Renal cortical epithelial cell (primary cell): ENCODE measurements at regions not wholly inside any gene's neighbourhood (a gene's known extent, or its start where the extent isn't known, plus 50 kb on each side); places are given as distances from the start of the nearest gene placed in this dataset.

Source experiments
- DNase-seq: peaks from one replicate; pipeline ENCODE4 v3.0.0-alpha.2; 2011; ENCODE audit warnings: low read depth

DNA sequence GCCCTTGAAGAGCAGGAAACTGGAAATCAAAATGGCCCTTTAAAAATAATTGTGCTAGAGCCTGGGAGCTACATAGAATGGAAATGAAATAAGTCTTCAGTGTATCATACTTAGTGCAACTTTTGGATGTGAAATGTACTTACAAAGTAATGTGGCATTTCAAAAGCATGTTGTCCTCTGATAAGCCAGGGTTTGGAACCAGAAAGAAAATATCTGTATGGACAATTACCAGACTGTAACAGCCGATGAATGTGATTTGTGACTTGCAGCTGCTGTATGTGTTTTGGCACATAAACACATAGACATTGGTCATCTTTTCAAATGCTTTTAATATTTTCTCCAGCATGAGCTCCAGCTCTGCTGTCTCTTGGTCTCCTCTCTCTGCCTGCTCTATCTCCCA, 546.4 kb downstream of the OMA1 start:
- DNase-seq = no peak

DNA sequence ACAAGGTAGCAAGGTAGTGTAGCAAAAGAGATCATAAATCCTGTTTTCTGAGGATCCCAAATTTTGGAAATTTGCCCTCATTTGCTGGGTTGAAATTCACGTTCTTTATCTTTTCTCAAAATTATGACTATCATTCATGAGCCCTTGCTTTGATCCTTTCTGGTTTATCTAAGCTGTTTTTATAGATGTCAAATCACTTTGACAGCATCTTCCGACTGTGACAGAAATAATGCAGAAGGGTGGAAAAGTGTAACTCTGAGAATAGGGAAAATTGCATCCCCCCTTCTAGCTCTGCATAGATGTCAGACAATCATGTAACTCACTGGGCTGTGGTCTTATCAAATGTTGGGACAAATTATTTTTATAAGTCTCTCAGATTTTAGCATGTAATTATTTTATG, 550.1 kb downstream of the OMA1 start:
- DNase-seq = no peak

DNA sequence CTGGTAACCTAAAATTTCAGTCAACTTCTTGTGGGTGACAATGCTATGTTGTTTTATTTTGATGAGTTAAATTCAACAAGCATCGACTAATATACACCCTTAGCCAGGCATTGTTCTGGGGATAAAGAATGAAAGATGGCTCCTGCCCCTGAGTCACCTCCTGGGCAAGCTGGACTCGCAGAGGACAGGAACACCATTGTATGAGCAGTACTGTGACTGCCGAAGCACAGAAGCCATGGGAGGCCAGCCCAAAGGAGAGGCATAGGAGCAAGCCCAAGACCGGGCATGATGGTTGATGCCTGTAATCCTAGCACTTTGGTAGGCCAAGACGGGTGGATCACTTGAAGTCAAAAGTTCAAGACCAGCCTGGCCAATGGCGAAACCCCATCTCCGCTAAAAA, 555.2 kb downstream of the OMA1 start:
- DNase-seq = no peak

DNA sequence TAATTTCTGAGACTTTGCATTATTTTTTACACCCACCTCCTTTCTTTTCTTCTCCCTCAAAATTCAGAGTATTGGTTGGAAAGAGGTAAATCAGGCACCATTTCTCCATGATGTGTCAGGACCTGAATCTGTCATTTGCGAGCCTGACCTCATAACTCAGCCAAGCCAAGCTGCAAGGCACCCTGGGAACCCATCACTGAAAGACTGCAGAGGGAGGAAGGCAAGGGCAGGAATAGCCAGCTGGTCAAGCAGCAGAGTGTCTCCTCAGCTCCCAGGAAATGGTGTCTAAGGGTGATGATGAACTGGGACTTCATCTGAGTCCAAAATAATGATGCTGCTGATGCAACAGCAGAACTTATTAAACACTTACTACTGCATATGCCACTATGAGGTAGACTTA, 556.6 kb downstream of the OMA1 start:
- DNase-seq = no peak

DNA sequence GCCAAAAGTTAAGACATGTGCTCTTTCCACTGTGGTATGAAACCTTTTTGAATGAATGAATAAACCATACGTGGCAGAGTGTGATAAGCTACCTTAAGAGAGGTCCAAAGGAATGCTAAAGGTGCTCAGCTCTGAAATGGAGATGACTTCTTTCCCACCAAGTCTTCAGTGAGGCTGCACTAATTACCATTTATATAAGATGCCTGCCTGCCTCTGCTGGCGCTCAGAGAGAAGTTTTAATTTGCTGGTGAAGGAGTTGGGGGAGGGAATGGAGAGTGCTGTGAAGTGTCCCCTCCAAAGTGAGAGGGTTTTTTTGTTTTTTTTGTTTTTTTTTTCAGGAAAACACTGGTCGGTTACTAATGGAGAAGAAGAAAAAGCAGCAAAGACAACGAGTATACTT, 559.0 kb downstream of the OMA1 start:
- DNase-seq = no peak

DNA sequence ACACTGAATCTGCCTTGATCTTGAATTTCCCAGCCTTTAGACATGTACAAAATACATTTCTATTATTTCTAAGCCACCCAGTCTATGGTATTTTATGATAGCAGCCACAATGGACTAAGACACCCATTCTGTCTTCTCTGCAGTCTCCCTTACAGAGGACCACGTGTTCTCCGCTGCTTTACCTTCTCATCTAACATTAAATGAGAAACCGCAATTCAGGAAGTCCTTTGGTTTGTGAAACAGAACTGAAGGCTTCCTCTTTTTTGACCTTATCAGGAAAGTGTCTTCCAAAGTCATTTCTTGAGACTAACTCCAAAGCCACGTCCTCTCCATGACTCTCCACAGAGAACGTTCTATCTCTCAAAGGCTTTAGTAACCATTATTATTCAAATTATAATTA, 560.1 kb downstream of the OMA1 start:
- DNase-seq = no peak

DNA sequence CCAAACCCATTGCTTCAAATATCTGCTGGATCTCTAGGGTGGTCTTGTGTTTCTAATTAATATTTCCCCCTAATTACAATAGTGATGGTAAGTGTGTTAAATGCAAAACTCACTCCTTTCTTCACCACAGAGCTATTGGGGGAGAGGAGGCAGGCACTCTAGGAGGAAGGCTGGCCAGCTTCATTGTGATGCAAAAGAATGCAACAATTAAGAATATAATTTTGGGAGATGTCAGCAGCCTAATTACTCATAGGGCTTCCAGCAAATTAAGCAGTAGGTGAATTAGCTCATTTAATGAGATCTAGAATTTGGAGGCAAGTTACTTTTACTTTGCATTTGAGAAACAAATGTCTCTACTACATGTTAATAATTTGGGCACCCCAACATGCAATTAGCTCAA, 560.4 kb upstream of the DAB1 start:
- DNase-seq = no peak

DNA sequence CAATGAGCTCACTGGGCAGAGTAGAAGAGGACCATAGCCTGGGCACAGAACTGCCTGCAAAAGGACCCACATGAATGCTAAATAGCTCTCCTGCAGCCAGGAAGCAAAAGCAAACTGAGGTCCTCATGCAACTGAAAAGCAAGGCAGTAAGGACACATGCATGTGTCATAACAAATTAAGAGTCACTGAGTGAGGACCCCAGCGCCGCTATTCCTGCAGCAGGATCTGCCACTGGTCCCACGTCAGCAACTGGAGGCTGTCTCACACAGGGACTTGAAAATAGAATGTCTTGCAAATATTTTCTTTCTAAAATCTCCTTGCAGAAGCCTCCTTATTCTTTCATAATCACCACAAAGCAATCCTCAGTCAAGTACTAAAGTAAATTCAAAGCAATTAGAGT, 559.6 kb upstream of the DAB1 start:
- DNase-seq = no peak

DNA sequence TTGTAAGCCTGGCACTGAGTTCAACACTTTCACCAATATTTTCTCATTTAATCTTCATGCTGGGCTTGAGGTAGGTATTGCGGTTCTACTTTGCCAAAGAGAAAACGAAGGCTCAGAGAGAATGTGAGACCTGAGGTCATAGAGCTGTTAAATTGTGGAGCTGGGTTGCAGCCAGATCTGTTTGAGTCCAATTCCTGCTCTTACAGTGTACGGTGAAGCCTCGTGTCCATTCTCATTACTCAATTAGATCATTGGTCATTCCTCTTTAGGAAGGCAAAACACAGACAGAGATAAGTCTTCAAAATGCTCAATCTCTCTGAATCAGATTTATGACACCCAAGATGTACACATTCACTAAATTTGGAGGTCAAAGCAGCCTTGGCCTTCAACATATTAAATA, 559.0 kb upstream of the DAB1 start:
- DNase-seq = no peak

DNA sequence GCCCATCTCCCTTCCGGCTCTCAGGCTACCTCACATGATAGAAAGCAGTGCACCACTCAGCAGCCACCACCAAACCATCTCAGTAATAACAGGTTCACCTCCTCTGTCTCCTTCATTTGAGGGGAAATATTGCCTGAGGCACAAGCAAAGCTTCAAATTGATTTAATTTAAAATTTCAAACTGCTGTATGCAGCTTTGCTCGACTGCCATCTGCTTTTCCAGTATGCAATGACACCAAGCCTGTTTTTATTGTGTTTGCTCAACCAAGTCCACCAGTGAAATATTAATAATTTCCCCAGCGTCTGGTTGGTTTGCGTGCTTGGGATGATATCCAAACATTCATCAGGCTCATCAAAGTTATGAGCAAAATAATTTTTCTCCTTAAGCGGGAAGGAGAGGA, 552.4 kb upstream of the DAB1 start:
- DNase-seq = no peak

DNA sequence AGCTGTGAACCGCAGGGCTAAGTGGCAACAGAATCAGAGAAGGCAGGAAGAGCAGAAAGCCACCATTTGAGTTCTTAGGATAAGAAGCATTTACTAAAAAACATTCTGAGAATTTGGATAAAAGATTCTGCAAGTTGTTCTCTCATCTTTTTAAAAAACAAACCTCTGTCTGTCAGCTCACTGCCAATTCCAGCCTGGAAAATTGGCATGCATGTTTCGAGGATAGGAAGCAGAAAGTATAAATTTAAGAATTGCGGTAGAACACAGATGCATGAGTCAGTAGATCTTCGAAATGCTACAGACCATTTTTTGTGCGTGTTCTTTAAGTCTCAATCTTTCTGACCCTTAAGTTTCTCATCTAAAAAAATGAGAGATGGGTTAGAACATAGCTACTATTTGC, 544.5 kb upstream of the DAB1 start:
- no peak for DNase-seq

DNA sequence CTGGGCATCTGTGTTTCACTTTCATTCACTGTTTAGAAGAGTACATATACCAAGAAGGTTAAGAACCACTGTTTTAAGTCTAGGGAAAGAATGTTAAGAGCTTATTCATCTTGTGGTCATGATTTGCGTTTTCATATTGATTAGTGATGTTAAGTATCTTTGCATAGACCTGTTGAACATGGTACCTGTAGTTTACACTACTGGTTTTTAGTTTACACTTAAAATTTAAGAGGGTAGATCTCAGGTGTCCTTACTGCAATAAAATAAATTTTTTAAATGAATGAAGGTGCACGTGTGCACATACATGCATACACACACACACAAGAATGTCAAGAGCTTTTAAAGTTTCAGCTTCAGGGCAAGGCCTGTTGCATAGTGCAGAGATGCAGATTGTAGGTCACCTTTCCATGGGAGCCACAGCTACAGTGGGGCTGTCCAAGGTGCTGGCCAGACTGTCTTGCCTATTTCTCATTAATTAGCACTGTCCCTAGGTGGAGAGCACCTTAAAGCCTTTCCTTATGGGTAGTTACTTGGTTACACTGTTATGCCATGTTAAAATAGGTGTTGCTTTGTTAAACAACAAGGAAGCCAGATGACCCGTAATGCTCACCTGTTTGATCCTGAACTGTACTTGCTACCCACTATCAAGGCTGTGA, 543.0 kb upstream of the DAB1 start:
- peak; percentile 68 for DNase-seq

DNA sequence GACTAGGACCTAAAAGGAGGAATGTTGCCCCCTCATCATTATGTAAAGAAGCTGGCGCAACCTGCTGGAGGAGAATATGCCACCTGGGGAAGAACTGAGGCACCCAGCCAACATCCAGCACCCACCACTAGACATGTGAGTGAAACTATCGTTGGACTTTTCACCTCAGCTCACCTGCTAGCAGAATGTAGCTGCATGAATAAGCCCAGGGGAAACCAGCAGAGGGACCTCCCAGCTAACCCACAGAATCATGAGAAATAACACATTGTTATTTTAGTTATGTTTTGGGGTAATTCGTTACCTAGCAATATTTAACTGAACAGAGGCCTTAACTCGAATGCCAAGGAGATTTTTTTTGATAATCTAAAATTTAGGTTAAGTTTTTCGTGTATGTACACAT, 542.5 kb upstream of the DAB1 start:
- no peak for DNase-seq

DNA sequence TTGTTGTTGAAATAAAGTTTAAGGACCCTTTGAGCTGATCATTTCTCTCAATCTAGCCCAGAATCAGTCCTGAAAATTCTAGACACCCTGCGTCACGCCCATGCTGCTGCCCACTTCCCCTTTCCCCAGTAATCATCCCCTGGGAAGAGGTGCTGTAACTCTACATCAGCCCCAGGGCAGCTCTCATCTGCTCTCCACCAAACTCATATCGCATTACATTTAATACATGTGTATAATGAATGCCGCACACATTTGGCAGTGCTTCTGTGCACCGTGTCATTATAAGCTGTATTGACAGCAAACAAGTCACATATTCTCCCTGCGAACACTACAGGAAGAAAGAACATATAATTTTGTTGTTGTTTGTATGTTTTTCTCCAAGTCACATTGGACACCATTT, 539.7 kb upstream of the DAB1 start:
- no peak for DNase-seq

DNA sequence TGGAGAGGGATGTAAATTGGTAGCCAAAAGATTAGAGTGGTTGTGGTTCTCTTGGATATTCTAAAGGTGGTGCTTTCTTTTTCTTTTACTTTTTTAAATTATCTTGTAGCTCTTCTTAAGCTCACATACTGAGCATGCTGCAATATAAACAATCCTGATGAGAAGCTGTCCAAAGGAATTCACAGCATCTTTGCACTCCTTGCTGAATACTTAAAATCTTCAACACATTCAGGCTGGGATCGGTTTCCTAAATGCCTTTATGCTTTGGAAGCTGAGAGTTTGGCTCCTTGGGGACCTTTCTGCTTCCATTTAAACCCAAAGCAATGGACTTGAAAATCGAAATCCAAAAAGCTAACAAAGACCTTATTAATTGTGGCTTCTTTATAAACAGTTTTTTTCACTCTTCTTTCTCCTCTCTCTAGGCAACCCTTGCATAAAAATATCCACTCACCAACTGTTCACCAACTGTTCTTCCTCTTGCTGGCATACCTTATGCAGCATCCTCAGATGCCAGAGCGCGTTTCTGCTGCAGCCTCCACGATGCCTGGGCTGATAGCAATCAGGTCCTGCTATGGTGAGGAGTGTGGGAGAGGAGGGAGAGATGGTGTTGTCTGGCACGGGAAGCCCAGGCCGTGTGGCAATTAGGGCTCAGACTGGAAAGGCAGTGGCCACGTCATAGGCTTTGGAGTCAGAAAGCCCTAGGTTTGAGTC, 535.8 kb upstream of the DAB1 start:
- DNase-seq = no peak

DNA sequence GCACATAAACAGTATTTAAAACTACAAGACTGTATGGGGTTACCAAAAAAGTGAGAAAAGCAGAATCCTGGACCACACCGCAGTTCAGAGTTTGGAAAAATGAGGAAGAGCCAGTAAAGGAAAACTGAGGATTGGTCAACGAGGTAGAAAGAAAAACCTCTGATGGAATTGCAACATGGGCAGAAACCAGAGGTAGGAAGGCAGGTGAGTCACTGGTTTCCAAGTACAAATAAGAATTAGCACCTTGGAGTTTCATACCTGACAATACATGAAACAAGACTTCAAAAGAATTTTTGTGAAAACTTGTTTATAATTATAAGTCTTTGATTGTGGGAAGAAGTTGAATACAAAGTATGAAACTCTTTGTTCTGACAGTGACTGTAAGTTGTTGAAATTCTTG, 533.7 kb upstream of the DAB1 start:
- DNase-seq = no peak

DNA sequence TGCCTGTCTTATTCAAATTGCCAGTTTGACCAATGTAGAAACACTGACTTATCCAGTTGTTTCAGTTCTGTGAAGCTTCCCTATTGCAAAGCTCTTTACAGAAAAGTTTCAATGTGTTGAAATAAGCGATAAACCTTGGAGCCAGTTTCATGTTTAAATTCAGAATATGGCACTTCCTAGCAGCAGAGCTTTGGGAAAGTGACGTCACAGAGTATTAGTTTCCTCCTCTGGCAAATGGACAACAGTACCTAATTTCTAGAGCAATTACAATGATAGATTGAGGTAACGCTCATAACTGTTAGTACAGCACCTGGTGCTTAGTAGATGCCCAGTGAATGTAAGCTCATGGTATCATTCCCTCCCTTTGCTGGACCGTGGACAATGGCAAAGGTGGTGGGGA, 527.5 kb upstream of the DAB1 start:
- DNase-seq = no peak

DNA sequence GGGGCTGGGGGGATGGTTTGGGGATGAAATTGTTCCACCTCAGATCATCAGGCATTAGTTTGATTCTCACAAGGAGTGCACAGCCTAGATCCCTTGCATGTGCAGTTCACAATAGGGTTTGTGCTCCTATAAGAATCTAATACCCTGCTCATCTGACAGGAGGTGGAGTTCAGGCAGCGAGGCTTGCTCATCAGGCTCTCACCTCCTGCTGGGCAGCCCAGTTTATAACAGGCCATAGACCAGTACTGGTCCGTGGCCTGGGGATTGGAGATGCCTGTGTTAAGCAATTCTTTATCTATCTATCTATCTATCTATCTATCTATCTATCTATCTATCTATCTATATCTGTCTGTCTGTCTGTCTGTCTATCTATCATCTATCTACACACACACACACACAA, 525.3 kb upstream of the DAB1 start:
- DNase-seq = no peak

DNA sequence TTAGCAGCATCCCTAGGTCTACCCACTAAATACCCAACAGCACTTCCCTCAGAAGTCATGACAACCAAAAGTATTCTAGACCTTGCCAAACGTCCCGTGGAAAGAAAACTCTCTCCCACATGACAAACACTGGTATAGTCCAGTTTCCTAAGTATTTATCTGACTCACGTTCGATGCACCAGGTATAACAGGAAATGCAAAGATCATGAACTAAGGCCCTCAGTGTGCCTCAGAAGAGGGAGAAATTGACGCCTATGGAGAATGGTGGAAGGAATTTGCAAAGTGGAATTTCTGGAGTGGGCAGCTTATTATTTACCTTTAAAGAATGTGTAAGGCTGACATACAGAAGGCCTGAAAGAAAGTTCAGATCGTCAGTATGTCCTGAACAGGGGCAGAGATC, 523.6 kb upstream of the DAB1 start:
- no peak for DNase-seq

DNA sequence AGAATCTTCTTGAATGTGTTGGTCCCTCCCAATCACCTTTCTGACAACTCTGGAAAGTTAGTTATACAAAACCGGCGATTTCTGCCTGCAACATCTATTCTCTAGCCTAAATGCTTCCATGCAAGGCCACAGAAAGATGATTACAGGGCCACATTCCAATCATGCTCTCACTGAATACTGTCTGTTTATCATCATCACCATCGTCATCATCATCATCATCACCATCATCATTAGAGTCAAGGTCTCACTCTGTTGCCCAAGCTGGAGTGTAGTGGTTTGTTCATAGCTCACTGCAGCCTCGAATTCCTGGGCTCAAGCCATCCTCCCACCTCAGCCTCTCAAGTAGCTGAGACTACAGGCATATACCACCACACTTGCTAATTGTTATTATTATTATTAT, 521.2 kb upstream of the DAB1 start:
- DNase-seq = no peak

DNA sequence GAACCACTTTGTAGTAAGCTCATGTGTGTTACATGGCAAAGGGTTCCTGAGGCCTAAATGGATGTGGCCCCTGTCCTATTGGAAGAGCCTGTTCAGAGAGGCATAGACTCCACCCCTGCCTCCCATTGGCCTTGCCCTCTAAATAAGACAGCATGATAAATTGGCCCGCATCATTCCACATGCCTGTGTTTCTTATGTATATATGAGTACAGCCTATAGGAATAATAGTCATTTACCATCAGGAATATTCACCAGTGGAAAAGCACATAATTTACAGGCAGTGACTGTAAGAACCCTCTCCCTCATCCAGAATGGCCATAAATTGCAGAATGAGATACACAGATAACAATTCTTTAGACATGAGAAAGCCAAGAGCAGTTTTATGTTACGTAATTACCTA, 519.5 kb upstream of the DAB1 start:
- DNase-seq = no peak

DNA sequence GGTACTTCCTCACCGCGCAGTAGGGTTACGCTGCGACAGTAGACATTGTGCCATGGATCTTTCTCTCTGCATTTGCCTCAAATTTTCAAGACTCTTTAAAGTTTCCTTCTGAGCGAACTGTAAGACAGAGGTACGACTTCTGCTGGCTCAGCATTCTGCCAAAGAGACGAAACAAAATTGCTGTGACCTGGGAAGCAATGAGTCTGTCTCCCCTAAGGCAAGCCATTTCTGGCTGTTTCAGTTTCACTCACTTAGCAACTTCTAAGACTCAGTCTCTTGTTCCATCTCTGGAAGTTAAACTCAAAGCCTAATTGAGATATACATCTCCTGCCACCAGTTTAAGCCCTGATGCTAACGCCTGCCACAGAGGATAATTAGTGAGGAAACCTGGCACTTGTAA, 510.9 kb upstream of the DAB1 start:
- DNase-seq = no peak

DNA sequence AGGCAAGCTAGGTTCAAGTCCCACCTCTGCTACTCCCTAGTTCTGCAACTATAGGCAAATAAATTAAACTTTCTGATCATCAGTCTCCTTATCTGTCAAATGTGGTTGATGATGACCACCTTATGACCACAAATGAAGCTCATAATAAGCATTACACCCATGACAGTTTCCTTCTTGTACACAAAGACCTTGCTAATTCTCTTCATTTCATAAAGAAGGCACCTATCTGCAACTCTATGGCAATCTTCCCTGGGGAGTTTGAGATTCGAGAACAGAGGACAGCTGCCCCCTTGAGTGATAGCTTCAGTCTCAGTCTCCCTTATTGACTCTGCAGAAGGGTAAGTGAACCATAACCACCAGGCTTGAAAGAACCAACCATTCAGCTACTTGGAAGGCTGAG, 503.1 kb upstream of the DAB1 start:
- DNase-seq = no peak

DNA sequence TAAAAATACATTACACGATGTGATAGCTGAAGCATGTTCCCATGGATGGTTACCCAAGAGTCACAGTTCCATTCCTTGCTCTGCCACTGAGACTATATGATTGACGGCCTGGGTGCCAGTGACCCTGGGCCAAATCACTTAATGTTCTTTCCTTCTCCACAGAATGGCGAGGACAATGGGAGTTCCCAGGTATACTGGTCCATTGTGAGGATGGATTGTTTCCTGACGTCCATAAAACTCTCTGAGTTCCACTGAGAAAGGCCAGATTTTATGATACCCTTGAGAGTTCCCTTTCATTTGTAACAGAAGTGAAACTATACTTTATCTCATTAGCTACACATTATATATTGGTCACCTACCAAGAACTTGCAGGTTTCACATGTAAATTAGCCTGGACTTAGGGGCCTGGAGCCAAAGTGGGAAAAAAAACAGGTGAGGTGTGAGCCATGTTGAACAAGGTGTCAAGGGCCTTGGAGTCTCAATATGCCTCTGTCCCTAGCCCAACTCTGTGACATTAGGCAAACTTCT, 502.2 kb upstream of the DAB1 start:
- DNase-seq = no peak
